H1 (cell line): ENCODE measurements at regions not wholly inside any gene's neighbourhood (a gene's known extent, or its start where the extent isn't known, plus 50 kb on each side); places are given as distances from the start of the nearest gene placed in this dataset.

Experiments
- CTCF ChIA-PET: fragments of 300-600 bp; sonication (Branson Sonifier 250); formaldehyde crosslinking; loops from one replicate; lab custom pipeline; 2021; ENCODE audit not compliant: partially characterized antibody; lab: Charles Lee
- POLR2A ChIA-PET: fragments of 300-600 bp; sonication (Branson Sonifier 250); formaldehyde crosslinking; loops from one replicate; lab custom pipeline; 2021; ENCODE audit warnings: inconsistent platforms; ENCODE audit not compliant: partially characterized antibody; lab: Charles Lee
- DNase-seq, 2 experiments: peaks; one replicate each; pipeline versions ENCODE4 v3.0.0 to v3.0.0-alpha.2; 2010 to 2022; ENCODE audit warnings: low spot score in 2 of 2, low read depth in 1 of 2, mixed read lengths in 1 of 2
- FAIRE-seq: peaks from 2 replicates; lab custom pipeline; 2011; peaks lifted over from hg19 to GRCh38; lab: Jason Lieb, UNC
- H2AFZ ChIP-seq: 2 replicates; pipeline ENCODE4 v1.8.1; 2012; ENCODE audit warnings: low read length, inconsistent platforms
- H2AK5ac ChIP-seq: 2 replicates; pipeline ENCODE4 v1.6.1; 2013; ENCODE audit warnings: low read depth, low read length
- H2BK120ac ChIP-seq: replicated peaks from 2 replicates; pipeline ENCODE3; 2013; ENCODE audit warnings: low read depth, low read length, inconsistent platforms
- H2BK12ac ChIP-seq: 2 replicates; pipeline ENCODE4 v1.6.1; 2013; ENCODE audit warnings: low read depth, low read length
- H2BK15ac ChIP-seq: 2 replicates; pipeline ENCODE4 v1.6.1; 2013; ENCODE audit warnings: low read length
- H2BK20ac ChIP-seq: 2 replicates; pipeline ENCODE4 v1.6.1; 2013; ENCODE audit warnings: low read length
- H2BK5ac ChIP-seq: 2 replicates; pipeline ENCODE4 v1.6.1; 2013; ENCODE audit warnings: low read depth, low read length
- H3K14ac ChIP-seq: 2 replicates; pipeline ENCODE4 v1.6.1; 2013; ENCODE audit warnings: inconsistent platforms; ENCODE audit not compliant: insufficient read length
- H3K18ac ChIP-seq: 2 replicates; pipeline ENCODE4 v1.6.1; 2013; ENCODE audit warnings: low read length; ENCODE audit errors: extremely low read depth
- H3K23ac ChIP-seq: 2 replicates; pipeline ENCODE4 v1.6.1; 2013; ENCODE audit warnings: inconsistent platforms; ENCODE audit not compliant: insufficient read length
- H3K23me2 ChIP-seq: 2 replicates; pipeline ENCODE4 v1.6.1; 2013; ENCODE audit warnings: low read depth, low read length
- H3K27ac ChIP-seq: 2 replicates; pipeline ENCODE4 v1.6.1; 2011; ENCODE audit warnings: low read depth, low read length, inconsistent platforms
- H3K27me3 ChIP-seq, 4 experiments: replicated peaks in 1 of 4; 1 replicate in 1 of 4; 2 replicates in 3 of 4; pipeline versions ENCODE4 v1.6.1 to v1.8.1; 2011 to 2013; ENCODE audit warnings: low read length in 3 of 4, mild to moderate bottlenecking in 3 of 4, inconsistent platforms in 2 of 4, mixed read lengths in 2 of 4, moderate library complexity in 1 of 4; ENCODE audit not compliant: control insufficient read depth in 3 of 4, insufficient read depth in 3 of 4; ENCODE audit errors: extremely low read depth in 1 of 4
- H3K36me3 ChIP-seq, 4 experiments: 2 replicates each; pipeline versions ENCODE4 v1.6.1 to v1.8.1; 2011 to 2013; ENCODE audit warnings: mild to moderate bottlenecking in 4 of 4, low read length in 3 of 4, moderate library complexity in 2 of 4, control low read depth in 1 of 4, inconsistent platforms in 1 of 4; ENCODE audit not compliant: insufficient read depth in 4 of 4, control insufficient read depth in 2 of 4
- H3K4ac ChIP-seq: replicated peaks from 2 replicates; pipeline ENCODE3; 2013; ENCODE audit warnings: low read length, low read depth, mixed read lengths, inconsistent platforms; ENCODE audit not compliant: insufficient read length
- H3K4me1 ChIP-seq, 4 experiments: replicated peaks in 1 of 4; 1 replicate in 1 of 4; 2 replicates in 3 of 4; pipeline versions ENCODE4 v1.6.1 to v1.8.1; 2011 to 2013; ENCODE audit warnings: low read length in 3 of 4, inconsistent platforms in 2 of 4, mixed read lengths in 1 of 4; ENCODE audit not compliant: insufficient read depth in 4 of 4, control insufficient read depth in 3 of 4
- H3K4me2 ChIP-seq, 2 experiments: 2 replicates each; pipeline versions ENCODE4 v1.6.1 to v1.8.1; 2011 to 2013; ENCODE audit warnings: low read depth in 2 of 2, low read length in 2 of 2, control low read depth in 1 of 2, inconsistent platforms in 1 of 2, mild to moderate bottlenecking in 1 of 2; ENCODE audit not compliant: insufficient read depth in 1 of 2
- H3K4me3 ChIP-seq, 4 experiments: fragments of 200-600, 300-600 bp in 1 of 4; sonication (generic), shearing (Covaris generic), sonication (Bioruptor Twin) in 1 of 4; 2 replicates each; pipeline versions ENCODE4 v1.5.1 to v1.8.1; 2011 to 2016; ENCODE audit warnings: low read length in 4 of 4, low read depth in 3 of 4, control low read depth in 2 of 4, inconsistent platforms in 2 of 4, mild to moderate bottlenecking in 2 of 4, mixed read lengths in 1 of 4, moderate library complexity in 1 of 4; ENCODE audit not compliant: insufficient read depth in 2 of 4; ENCODE audit errors: extremely low read depth in 1 of 4
- H3K56ac ChIP-seq: replicated peaks from 2 replicates; pipeline ENCODE3; 2013; ENCODE audit warnings: low read depth, mild to moderate bottlenecking, mixed read lengths, low read length, inconsistent platforms; ENCODE audit not compliant: insufficient read length
- H3K79me1 ChIP-seq: 2 replicates; pipeline ENCODE4 v1.6.1; 2013; ENCODE audit warnings: low read depth, low read length, control low read depth
- H3K79me2 ChIP-seq, 2 experiments: 2 replicates each; pipeline versions ENCODE4 v1.6.1 to v1.8.1; 2012 to 2013; ENCODE audit warnings: low read length in 2 of 2, mild to moderate bottlenecking in 2 of 2, inconsistent platforms in 1 of 2; ENCODE audit not compliant: insufficient read depth in 2 of 2, control insufficient read depth in 1 of 2
- H3K9ac ChIP-seq, 4 experiments: replicated peaks in 1 of 4; 1 replicate in 1 of 4; 2 replicates in 3 of 4; pipeline versions ENCODE4 v1.6.1 to v1.8.1; 2011 to 2013; ENCODE audit warnings: low read depth in 3 of 4, low read length in 3 of 4, control low read depth in 2 of 4, mild to moderate bottlenecking in 2 of 4, moderate library complexity in 2 of 4, inconsistent platforms in 1 of 4; ENCODE audit errors: extremely low read depth in 1 of 4
- H3K9me3 ChIP-seq, 2 experiments: 2 replicates each; pipeline versions ENCODE4 v1.6.1 to v1.8.1; 2012 to 2013; ENCODE audit warnings: mild to moderate bottlenecking in 2 of 2, moderate library complexity in 2 of 2, control low read depth in 1 of 2, inconsistent platforms in 1 of 2, low read depth in 1 of 2, low read length in 1 of 2, mixed read lengths in 1 of 2; ENCODE audit not compliant: insufficient read depth in 2 of 2
- H4K20me1 ChIP-seq, 2 experiments: replicated peaks in 1 of 2; 2 replicates each; pipeline versions ENCODE3 to v1.8.1; 2011 to 2013; ENCODE audit warnings: inconsistent platforms in 2 of 2, low read length in 2 of 2, mild to moderate bottlenecking in 1 of 2; ENCODE audit not compliant: insufficient read depth in 2 of 2, control insufficient read depth in 1 of 2
- H4K5ac ChIP-seq: 2 replicates; pipeline ENCODE4 v1.6.1; 2013; ENCODE audit warnings: low read length, low read depth, mixed read lengths, inconsistent platforms; ENCODE audit not compliant: insufficient read length
- H4K8ac ChIP-seq: 2 replicates; pipeline ENCODE4 v1.8.0; 2013; ENCODE audit warnings: mild to moderate bottlenecking, moderate library complexity, low read length, inconsistent platforms; ENCODE audit not compliant: insufficient read depth; ENCODE audit errors: extremely low read depth
- H4K91ac ChIP-seq: replicated peaks from 2 replicates; pipeline ENCODE3; 2013; ENCODE audit warnings: low read length, mixed read lengths, inconsistent platforms; ENCODE audit not compliant: insufficient read length
- CBX8 ChIP-seq: fragments of 300-800, 300-1000 bp; sonication (generic); IDR thresholded peaks from 2 replicates; pipeline ENCODE4 v1.7.1; 2016; ENCODE audit warnings: low read depth, low read length, borderline replicate concordance
- FOSL1 ChIP-seq: IDR thresholded peaks from 2 replicates; pipeline ENCODE4 v1.6.1; 2011; ENCODE audit warnings: mild to moderate bottlenecking, low read depth, low read length, moderate library complexity; ENCODE audit not compliant: insufficient read depth
- JUND ChIP-seq: IDR thresholded peaks from 2 replicates; pipeline ENCODE4 v1.6.1; 2011; ENCODE audit warnings: mild to moderate bottlenecking, improper control_type of control experiment, low read length
- KDM1A ChIP-seq: fragments of 200-600, 300-600 bp; sonication (generic); IDR thresholded peaks from 2 replicates; pipeline ENCODE4 v1.7.1; 2016; ENCODE audit warnings: mild to moderate bottlenecking, low read length, borderline replicate concordance
- MAX ChIP-seq: IDR thresholded peaks from 2 replicates; pipeline ENCODE4 v1.6.1; 2012; ENCODE audit warnings: inconsistent platforms
- PHF8 ChIP-seq: fragments of 200-600 bp; sonication (generic); conservative IDR thresholded peaks from 2 replicates; pipeline ENCODE4 v1.7.1; 2012; ENCODE audit warnings: low read depth, mild to moderate bottlenecking, inconsistent platforms, low read length, moderate library complexity
- RBBP5 ChIP-seq: IDR thresholded peaks from 2 replicates; pipeline ENCODE4 v1.7.1; 2012; ENCODE audit warnings: low read depth, mild to moderate bottlenecking, inconsistent platforms, low read length, moderate library complexity, borderline replicate concordance
- RNF2 ChIP-seq: fragments of 200-900, 300-1000 bp; sonication (generic); IDR thresholded peaks from 2 replicates; pipeline ENCODE4 v1.7.1; 2016; ENCODE audit warnings: borderline replicate concordance, low read depth, mild to moderate bottlenecking, antibody characterized with exemption, low read length; ENCODE audit not compliant: poor library complexity, severe bottlenecking; ENCODE audit errors: missing control alignments
- RXRA ChIP-seq: IDR thresholded peaks from 2 replicates; pipeline ENCODE4 v1.6.1; 2011; ENCODE audit warnings: low read depth, mild to moderate bottlenecking, low read length, moderate library complexity; ENCODE audit not compliant: insufficient read depth
- SIRT6 ChIP-seq: IDR thresholded peaks from one replicate; pipeline ENCODE4 v1.7.1; 2012; ENCODE audit warnings: low read length, inconsistent platforms
- SP4 ChIP-seq: IDR thresholded peaks from 2 replicates; pipeline ENCODE4 v1.6.1; 2012; ENCODE audit warnings: low read length, inconsistent platforms
- SUZ12 ChIP-seq: fragments of 200-600 bp; sonication (generic); IDR thresholded peaks from 2 replicates; pipeline ENCODE4 v1.6.1; 2012; ENCODE audit warnings: mild to moderate bottlenecking, inconsistent platforms, low read length, moderate library complexity, mixed read lengths
- TCF12 ChIP-seq: IDR thresholded peaks from 2 replicates; pipeline ENCODE4 v1.6.1; 2011; ENCODE audit warnings: low read depth, mild to moderate bottlenecking, low read length
- USF2 ChIP-seq: IDR thresholded peaks from 2 replicates; pipeline ENCODE4 v1.6.1; 2011; ENCODE audit warnings: low read length, improper control_type of control experiment
- WGBS, 2 experiments: shearing (Covaris generic) in 1 of 2; methylation state at CpG; one replicate each; pipeline versions ENCODE4 v1.1.6 to v1.1.7; 2013 to 2015; ENCODE audit warnings: low lambda C conversion rate in 2 of 2, mixed read lengths in 2 of 2, inconsistent platforms in 1 of 2, low coverage in 1 of 2, missing lambda C conversion rate in 1 of 2; ENCODE audit not compliant: insufficient replicate concordance in 2 of 2, insufficient coverage in 1 of 2, insufficient read length in 1 of 2; ENCODE audit errors: extremely low coverage in 1 of 2, missing lambda C conversion rate in 1 of 2; 5-methylcytosine and 5-hydroxymethylcytosine counted together

- Histone ChIP-seq H3K4me2 (no peak overlapping the region), H4K5ac (no peak overlapping the region), H3K14ac (no peak overlapping the region), H3K18ac (no peak overlapping the region), H2BK20ac (no peak overlapping the region), H2BK120ac (no peak overlapping the region), H3K4me3 (no peak overlapping the region), H3K79me2 (no peaks in the 10 kb centered on the region), H2BK5ac (no peak overlapping the region), H2BK15ac (no peak overlapping the region), H3K9ac (no peak overlapping the region), H3K36me3 (no peaks in the 10 kb centered on the region), H4K91ac (no peak overlapping the region), H2AK5ac (no peak overlapping the region), H2BK12ac (no peak overlapping the region), H3K4ac (no peak overlapping the region), H2AFZ (no peak overlapping the region), H3K56ac (no peak overlapping the region), H3K23me2 (no peaks in the 10 kb centered on the region; the same call in 1 of the 2 replicates), H3K9me3 (peaks cover 77 to 86% of the 10 kb centered on the region in 2 experiments), H4K8ac (no peak overlapping the region), H3K27me3 (no peaks in the 10 kb centered on the region), H3K4me1 (no peaks in the 10 kb centered on the region), H3K23ac (no peak overlapping the region), H3K79me1 (no peaks in the 10 kb centered on the region; the same call in 1 of the 2 replicates), H4K20me1 (no peaks in the 10 kb centered on the region), H3K27ac (no peak overlapping the region)
- ChIA-PET CTCF (no interaction called here), POLR2A (no interaction called here)
- no peak for DNase-seq
- FAIRE-seq = no peak
- 88% methylated on average over 1 of the region's 1 CpG; no CpG with 5 or more reads in 1 of the 2 experiments for WGBS, 2 experiments
- no peak for TF ChIP-seq SUZ12
- no peak for TF ChIP-seq MAX
- TF ChIP-seq RNF2 = no peak
- no peak for TF ChIP-seq RBBP5
- TF ChIP-seq JUND = no peak
- TF ChIP-seq KDM1A = no peak
- TF ChIP-seq FOSL1 = no peak
- TF ChIP-seq SIRT6 = no peak
- TF ChIP-seq CBX8 = no peak
- no peak for TF ChIP-seq RXRA
- TF ChIP-seq USF2 = no peak
- TF ChIP-seq PHF8 = no peak
- no peak for TF ChIP-seq TCF12
- no peak for TF ChIP-seq SP4
These were observed 160.0 kb downstream of the SOD2 start for GRCh38 chr6:159533016-159533415.
